HG03196 (cell line): ENCODE measurements at regions not wholly inside any gene's neighbourhood (a gene's known extent, or its start where the extent isn't known, plus 50 kb on each side); places are given as distances from the start of the nearest gene placed in this dataset.

Experiments used
- ATAC-seq: cut with Tn5 transposase; IDR thresholded peaks from one replicate; pipeline ENCODE4 v1.9.1; 2021; ENCODE audit not compliant: unreplicated experiment

DNA sequence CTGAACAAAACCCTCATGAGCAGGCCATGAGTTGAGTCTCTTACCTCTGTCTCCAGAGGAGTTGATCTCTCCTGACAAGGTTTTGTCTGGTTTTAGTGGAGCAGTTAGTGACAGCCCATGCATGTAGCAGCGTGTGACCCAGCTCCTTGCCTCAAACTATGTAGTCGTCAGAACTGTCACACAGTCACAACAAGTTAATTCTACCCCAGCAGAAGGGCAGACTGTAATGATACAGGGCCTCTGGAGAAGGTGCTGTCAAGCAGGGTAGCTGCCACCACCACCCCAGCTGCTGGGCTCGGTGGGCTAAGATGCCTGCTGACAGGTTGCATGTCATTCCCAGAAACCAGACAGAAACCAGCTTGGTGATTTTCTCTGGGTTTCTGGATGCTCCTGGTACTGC is 194.5 kb downstream of the PSAT1 start:
- ATAC-seq: no peak

DNA sequence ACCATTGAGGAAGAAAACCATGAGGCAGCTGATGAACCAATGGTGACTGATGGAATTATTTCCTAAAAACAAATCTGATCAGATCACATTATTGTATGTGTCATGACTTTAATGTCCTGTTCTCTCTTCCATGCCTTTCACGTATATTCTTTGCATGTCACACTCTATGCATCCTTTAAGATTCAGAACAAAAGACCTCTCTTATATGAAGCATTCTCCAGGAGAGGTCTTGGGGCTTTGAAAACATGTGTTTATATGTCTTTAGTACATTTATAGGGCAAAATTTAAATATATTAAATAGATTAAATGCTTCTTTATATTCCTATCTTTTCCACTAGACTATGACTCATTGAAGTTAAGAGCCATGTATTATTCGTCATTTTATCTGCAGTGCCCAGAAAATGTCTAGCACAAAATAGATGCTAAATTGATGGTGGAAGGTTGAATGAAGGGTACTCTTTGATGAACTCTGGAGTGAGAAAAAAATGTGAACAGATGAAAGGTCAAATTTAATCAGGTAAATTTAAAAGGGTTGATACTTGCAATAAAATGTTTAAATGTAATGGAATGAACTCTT is 196.3 kb downstream of the PSAT1 start:
- no peak for ATAC-seq

GRCh38 chr9:78502566-78502965 is 205.6 kb downstream of the PSAT1 start:
- no peak for ATAC-seq

DNA sequence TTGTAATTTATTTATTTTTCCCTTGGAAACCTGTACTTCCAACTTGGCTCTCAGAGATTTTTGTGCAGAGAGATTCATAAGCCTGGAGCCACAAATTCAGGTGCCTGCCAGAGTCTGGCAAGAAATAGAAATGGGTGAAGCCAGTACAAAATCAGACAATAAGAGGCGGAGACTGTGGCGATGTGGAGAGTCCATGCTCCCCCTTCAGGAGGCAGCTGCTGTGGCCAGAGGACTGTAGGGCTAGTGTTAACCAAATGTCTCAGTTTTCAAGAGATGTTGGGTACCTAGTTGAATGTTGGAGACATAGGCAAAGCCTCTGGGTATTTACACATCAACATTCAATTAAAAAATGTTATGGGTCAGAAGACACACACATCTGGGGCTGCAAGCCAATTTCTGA is 208.6 kb downstream of the PSAT1 start:
- no peak for ATAC-seq

GRCh38 chr9:78507037-78507436 is 210.1 kb downstream of the PSAT1 start:
- no peak for ATAC-seq

DNA sequence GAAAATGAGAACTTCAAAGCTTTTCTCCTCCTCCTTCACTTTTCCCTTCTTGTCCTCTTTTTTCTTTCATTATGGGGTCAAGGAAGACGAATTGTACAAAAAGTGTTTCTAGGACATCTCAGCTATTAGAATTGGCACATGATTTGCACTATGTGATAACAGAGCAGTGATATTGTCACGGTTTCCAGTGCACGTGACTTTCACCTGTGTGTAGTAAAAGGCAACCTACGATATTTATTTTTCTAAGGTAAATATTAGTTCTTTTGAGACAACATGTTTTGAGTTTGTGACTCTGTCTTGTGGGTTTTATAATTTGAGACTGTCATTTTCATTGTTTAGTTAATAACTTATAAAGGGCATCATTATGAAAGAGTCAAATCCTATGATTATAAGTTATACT is 213.1 kb downstream of the PSAT1 start:
- ATAC-seq: no peak

DNA sequence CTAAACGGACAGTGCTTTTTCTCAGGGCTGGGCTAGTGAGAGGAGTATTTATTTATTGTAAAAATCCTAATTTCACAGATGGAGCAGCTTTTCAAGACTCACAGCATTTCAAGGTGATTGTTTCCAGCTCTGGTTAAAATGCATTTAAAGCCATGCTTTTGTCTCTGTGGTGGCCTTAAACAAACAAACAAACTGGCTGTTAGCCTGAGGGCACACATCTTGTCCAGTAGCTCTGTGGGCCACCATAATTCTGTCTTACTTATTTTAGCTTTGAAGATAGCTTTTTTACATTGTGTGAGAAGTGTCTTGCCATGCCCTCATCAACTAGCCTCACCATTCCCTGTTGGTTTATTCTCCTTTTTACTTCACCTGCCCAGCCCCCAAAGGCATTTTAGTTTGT is 218.2 kb downstream of the PSAT1 start:
- ATAC-seq: no peak

- no peak for ATAC-seq
These were observed 222.9 kb downstream of the PSAT1 start for GRCh38 chr9:78519786-78520185.

GRCh38 chr9:78521680-78522079 is 224.8 kb downstream of the PSAT1 start:
- ATAC-seq: no peak

GRCh38 chr9:78525986-78526560 is 229.1 kb downstream of the PSAT1 start:
- no peak for ATAC-seq

DNA sequence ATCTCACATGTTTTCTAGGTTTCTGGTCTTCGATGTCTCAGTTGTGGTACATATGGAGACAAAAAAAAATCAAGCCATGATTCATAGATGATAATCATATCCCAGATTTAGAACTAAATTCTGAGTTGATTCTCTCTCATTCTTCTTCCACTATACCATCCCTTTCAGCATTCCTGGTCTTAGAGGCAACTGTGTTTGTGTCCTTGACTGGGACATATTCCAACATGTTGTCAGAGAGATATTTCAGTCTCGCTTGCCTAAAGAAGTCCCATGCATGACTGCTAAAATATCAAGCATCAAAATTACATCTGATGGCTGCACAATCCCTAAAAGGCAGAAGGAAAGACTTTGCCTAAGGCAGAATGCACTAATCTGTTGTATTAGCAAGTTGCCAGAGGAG is 236.6 kb downstream of the PSAT1 start:
- ATAC-seq: no peak

GRCh38 chr9:78539188-78539587 is 242.3 kb downstream of the PSAT1 start:
- ATAC-seq: no peak

- ATAC-seq: no peak
These were observed 243.0 kb downstream of the PSAT1 start for GRCh38 chr9:78539904-78540303.

GRCh38 chr9:78541868-78542443 is 245.0 kb downstream of the PSAT1 start:
- ATAC-seq: no peak

DNA sequence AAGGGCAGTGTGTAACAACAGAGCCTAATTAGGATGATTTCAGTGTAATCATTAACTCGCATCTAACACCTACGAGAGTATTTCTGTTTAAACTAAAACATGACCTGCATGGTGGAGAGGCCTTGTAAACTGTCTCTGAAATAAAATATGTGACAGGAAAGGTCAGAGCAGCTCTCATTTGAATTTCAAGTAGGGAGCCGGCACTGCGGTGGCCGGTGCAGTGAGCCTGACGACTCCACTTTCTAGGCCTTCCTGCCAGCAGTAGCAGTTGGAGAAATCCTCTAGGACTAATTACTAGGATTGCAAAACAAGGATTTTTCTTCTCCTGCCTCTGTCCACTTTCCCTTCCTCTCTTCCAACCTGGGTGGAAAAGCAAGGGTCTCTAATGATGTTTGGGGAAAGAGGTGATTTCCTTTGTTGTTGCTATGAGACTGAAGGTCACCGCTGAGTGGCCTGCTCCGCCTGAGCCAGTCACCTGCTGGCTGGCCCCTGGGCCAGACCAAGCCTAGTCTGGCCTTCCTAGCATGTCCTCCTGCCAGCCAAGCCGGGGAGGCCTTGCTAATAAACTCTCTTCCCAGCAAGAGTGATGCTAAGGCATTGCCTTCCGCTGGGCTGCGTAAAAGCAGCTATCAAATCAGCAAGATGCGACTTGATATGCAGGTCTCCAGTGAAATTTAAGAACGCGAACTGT is 245.7 kb downstream of the PSAT1 start:
- no peak for ATAC-seq

DNA sequence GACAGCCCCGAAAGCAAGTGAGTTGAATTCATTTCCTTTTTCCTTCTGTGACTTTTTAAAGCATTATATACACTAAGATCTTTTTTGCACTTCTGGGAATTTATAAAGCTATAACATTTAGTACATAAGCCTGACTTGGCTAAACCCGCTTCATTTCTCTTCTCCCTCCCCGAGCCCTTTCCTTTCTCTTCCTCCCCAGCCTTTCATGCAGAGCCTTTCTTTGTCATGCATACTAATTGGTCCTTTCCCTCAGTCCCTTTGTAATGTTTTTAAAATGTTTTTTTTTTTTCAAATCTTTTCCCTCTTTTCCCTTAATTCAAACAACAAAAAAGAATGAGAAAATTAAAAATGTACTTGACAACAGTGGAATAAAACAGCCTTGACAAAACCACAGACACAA is 246.4 kb downstream of the PSAT1 start:
- ATAC-seq: no peak

- ATAC-seq: no peak
These were observed 247.3 kb downstream of the PSAT1 start for GRCh38 chr9:78544230-78544629.

DNA sequence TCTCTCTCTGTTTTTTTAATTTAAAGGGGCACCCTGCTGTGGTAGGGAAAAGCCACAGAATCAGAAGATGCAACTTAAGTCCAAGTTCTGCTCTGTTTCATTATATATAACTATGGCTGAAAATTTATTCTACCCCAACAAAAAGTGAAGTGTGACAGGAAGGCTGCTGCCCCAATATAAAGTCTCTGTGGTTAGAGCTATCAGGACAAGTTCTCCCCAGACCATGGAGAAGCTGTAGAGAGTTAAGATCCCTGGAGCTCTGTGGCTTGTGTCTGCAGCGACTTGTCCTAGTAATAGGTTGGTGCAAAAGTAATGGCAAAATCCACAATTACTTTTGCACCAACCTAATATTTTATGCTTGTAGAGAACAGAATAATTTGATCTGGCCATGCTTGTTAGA is 250.9 kb downstream of the PSAT1 start:
- no peak for ATAC-seq

- no peak for ATAC-seq
These were observed 251.7 kb downstream of the PSAT1 start for GRCh38 chr9:78548670-78549069.

DNA sequence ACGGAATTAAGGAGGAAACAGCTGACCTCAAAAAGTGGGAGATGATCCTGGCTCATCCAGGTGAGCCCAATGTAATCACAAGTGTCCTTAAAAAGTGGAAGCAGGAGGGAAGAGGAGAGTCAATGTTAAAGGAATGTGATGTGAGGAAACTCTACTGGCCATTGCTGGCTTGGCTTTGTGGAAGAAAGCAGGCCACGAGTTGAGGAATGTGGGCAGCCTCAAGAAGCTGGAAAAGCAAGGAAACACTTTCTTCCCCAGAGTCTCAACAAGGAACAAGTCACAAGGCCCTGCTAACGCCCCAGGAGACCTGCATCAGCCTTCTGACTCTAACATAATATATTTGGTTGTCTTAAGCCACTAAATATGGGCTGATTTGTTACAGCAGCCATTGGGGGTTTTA is 252.8 kb downstream of the PSAT1 start:
- ATAC-seq: no peak

- ATAC-seq: no peak
These were observed 255.9 kb downstream of the PSAT1 start for GRCh38 chr9:78552802-78553201.

GRCh38 chr9:78557540-78557939 is 260.6 kb downstream of the PSAT1 start:
- no peak for ATAC-seq
